Thyroid gland (tissue), 4 donors: ENCODE measurements at regions not wholly inside any gene's neighbourhood (a gene's known extent, or its start where the extent isn't known, plus 50 kb on each side); places are given as distances from the start of the nearest gene placed in this dataset.

Source experiments
- CTCF ChIP-seq, 6 experiments: fragments of 200-600 bp in 3 of 6; fragments of 450-650 bp in 3 of 6; sonication (generic) in 3 of 6; IDR thresholded peaks; one replicate each; pipeline ENCODE4 v1.5.1; 2016 to 2019; ENCODE audit warnings: antibody characterized with exemption in 6 of 6, mild to moderate bottlenecking in 2 of 6, inconsistent platforms in 1 of 6, moderate library complexity in 1 of 6
- POLR2A ChIP-seq, 2 donors: fragments of 450-650 bp; IDR thresholded peaks; one replicate each; pipeline ENCODE4 v1.6.1; 2017; ENCODE audit warnings: antibody characterized with exemption in 2 of 2, mild to moderate bottlenecking in 2 of 2, moderate library complexity in 1 of 2

GRCh38 chr1:244328476-244328875 lies 123.2 kb downstream of the ADSS2 start:
- TF ChIP-seq CTCF (IDR thresholded peaks at IDR 0.05): no peak
- no peak for TF ChIP-seq POLR2A (IDR thresholded peaks at IDR 0.05)
